Tongue (tissue), 1 donor: ENCODE measurements at regions not wholly inside any gene's neighbourhood (a gene's known extent, or its start where the extent isn't known, plus 50 kb on each side); places are given as distances from the start of the nearest gene placed in this dataset.
"Not testable (repeated sequence)": the region's sequence is repeated elsewhere in the genome, so short reads cannot be mapped to it uniquely, and the experiment has no call there.

Experiments
- DNase-seq: peaks from one replicate; pipeline ENCODE4 v3.0.0-alpha.2; 2015

DNA sequence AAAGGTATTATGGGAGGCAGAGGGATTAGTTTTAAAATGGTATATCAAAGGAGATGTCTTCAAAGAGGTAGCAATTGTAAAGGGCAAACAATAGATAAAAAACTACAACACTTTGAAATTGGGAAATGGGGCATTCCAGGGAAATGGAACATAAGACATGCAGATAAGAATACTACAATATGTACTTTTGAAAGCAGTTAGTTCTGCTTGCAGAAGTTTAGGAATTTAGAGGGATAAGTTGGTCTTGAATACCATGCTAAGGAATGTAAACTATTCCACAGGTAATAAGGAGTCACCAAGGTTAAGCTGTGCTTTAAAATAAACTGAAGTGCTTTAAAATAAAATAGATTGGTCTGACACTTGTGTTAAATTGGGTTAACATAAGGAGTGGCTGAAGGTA is 571.7 kb upstream of the ACVR2A start:
- no peak for DNase-seq

DNA sequence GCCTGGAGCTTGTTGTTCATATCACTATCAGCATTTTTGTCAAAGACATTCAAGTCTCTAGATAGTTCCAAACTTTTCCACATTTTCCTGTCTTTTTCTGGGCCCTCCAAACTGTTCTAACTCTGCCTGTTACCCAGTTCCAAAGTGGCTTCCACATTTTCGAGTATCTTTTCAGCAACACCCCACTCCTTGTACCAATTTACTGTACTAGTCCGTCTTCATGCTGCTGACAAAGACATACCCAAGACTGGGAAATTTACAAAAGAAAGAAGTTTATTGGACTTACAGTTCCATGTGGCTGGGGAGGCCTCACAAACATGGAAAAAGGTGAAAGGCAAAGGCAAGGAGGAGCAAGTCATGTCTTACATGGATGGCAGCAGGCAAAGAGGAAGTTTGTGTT is 575.2 kb upstream of the ACVR2A start:
- not testable (repeated sequence) for DNase-seq

DNA sequence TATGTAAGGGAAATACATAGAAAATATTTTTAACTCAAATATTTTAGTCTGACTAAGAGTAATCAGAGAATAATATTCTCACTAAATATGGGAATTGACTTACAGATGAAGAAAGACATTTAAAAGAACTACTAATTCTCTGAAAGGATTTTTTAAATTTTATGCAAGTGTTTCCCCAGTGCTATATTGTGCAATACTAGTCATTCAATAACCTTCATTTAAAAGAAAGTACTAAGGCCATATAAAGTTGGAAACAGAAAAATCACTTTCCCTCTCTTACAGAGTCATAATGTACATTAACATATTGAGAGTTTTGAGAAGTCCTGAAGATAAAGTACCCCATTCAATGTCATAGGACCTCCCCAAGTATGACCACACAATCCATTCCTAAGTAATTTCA is 584.6 kb upstream of the ACVR2A start:
- DNase-seq = no peak

DNA sequence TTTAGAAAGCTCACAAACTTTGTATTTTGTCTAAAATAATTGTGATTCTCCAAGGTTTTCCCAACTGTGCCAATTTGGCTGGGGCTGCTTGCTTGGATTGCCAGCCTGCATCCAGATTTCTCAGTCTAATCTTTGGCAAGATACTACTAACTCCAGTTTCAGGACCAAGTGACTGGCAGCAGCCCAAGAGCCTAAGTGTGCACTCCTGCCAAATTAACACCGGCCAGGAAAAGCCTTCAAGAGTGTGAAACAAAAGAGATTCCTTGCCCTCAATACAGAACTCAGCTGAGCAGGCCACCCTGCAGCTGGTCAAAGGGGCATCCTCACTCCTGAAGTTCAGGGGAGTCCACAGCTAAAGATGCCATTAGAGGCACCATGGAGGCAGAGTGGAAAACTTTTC is 589.0 kb upstream of the ACVR2A start:
- DNase-seq = peak; percentile 78

DNA sequence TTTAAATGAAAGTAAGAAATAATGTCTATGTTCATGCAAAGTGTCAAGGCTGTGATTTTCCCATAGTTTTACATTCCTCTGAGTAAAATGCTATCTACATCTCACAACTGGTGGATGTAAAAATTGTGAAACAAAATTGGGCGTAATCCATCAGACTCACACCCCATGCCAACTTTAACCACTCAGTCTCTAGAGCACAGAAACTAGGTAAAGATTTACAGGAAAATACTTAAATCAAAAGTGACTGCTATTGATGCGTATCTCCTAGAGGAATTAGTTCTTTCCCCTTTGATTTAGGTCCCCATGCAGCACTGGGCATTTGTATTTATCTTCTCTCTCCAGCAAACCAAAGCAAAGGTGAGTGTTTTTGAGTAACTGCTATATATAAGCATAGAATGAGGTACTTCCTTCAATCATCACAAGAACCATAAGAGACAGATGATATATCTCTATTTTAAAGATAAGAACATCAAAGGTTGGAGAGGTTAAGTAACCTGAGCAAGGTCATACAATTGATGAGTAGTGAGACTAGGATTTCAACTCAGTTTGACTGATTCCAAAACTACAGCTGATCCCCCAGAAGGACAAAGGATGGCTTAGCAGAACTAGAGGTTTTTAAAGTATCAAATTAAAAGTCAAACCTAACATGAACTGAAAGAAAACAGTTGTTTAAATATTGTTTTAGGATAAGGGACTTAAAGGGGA is 594.0 kb upstream of the ACVR2A start:
- DNase-seq = no peak

DNA sequence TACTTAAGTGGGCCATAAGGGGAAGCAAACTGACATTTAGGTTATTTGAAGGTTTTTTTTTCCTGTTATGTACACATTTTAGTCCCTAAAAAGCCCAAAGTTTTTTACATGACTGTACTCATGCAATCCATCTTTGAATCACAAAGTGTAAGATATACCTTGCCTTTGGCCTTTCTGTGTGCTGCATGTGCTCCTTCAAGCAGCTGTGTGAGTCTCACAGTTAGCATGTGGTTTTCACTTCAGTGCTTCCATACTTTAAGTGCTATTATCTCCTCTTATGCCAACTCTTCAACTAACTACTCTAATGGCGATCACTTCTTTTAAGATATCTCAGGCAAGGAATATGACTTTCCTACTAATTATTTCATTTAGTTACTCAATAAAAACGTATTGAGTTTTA is 597.1 kb upstream of the ACVR2A start:
- DNase-seq = no peak

DNA sequence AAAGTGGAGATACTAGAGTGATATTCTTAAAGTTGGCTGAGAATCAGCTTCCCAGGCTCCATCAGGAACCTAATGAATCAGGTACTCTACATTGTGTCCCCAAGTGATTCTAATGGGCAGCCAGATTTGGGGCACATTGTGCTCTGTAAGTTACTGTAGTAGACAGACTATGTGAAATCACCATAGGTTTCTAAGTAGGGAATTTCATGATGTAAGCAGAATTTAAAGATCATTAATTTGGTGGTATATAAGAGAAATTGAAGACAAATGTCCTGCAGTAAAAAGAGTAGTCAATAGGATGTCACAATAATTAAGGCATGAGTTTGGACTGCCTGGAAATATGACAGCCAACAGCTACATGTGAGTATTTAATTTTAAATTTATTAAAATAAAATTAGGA is 602.4 kb upstream of the ACVR2A start:
- no peak for DNase-seq

DNA sequence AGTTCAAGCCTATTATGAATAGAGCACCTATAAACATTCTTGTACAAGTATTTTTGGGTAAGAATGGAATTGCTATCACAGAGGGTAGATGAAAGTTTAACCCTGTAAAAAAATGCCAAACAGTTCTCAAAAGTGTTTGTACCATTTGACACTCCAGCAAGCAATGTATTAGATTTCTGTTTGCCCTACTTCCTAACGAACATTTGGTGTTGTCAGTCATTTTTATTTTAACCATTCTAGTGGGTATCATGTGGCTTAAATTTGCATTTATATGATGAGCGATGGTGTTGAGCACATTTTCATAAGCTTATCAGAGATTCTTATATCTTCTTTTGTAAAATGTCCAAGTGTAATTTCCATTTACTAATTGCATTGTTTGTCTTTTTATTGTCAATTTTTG is 608.2 kb upstream of the ACVR2A start:
- peak; percentile 37 for DNase-seq

DNA sequence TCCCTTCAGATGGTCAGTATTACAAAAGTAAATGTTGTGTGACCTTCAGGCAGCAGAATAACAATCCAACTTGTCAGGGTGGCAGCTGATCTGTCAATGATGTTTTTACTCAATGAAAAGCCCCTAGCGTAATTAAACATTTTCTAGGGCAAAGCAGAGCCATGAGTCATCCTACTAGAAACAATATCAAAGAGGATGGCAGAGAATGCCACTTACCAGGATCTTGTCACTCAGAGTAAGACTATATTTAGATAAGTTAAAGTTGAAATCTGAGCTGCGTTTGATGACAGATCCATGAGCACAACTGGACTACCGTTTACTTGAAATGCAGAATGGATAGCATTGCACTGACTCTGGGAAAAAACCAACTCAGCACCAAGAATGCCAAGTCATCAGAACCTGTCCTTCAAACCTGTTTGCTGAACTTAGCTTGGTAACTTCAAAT is 612.6 kb upstream of the ACVR2A start:
- peak; percentile 86 for DNase-seq

DNA sequence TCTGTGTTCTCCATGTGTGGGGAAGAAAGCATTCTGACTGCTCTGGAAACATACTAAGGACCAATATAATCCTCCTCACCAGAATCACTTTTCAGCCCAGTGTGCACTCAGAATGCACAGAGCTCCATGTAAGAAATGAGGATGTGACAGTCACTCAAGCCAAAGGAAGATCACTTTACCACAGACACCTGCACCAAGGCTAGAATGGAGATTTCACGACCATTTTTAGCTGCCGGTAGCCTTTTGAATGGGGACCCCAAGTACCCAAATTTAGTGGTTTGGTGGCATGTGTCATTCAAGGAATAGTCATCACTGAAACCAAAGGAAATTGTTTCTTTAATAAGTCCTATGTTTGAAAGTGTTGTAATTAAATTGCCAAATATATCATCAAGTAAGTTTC is 613.2 kb upstream of the ACVR2A start:
- no peak for DNase-seq

DNA sequence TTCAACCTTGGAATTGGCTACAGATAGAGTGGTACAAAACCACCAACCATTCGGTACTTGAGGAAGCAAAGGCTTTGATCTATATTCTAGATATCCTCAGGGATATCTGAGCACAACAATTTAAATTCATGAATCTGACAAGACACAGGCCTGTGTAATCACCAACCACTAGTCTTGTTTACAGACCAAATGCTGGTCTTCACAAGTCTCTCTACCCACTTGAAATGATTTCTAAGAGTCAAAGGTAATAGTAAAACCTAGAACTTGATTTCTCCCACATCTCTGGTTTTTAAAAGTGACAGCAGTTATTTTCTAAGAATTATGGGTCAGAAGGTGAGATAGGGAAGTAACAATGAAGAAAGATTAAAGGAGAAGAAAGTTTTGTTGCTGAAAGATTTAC is 613.7 kb upstream of the ACVR2A start:
- DNase-seq = no peak

DNA sequence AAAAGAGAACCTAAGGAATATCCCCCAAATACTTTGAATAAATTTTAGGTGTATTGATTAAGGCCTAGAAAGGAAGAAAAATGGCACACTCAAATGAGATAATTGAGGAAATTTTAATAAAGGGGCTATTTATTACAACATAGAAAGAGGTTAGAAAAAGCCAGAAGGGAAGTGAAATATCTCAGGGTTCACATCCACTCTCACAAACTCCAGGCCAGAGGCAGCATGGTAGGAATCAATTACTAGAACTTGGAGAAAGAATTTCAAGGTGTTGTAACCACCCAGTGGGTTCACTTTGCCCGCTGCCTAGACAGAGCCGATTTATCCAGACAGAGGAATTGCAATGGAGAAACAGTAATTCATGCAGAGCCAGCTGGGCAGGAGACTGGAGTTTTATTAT is 617.5 kb upstream of the ACVR2A start:
- DNase-seq = no peak

DNA sequence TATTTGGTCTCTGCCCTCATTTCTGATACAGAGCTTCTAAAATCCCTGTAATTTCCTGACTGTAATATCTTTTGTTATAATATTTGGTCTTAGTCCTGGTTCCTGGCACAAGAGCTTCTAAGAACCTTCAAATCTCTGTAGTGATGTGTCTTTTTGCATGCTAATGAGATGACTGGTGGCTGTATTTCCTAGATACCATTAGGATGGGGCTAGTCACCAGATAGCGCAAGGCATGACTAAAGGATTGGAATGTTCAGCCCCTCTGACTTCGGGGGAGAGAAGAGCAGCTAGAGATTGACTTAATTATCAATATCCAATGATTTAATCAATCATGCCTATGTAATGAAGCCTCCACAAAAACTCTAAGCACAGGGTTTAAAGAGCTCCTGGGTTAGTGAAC is 620.8 kb upstream of the ACVR2A start:
- no peak for DNase-seq

DNA sequence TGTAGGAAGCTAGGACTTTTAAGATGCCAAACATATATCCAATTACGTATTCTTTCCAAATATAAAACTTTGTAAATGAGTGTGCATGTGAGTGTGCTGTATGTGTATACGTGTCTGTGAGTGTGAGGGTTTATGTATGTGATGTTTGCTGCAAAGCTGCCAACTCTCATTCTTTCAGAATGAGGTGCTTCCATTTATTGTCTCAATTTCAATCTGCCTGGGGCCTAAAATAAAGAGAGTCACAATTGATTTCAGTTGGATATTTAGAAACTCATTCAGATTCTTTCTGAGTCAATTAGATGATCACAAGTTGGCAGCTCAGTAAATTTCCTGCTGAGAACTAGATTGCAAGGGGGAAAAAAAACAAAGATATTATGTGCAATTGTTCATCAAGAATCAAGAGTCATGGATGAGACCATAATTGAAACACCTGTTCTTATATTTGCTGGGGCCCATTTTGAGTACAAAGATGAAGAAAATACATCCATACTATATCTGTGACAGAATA is 621.2 kb upstream of the ACVR2A start:
- DNase-seq = no peak

DNA sequence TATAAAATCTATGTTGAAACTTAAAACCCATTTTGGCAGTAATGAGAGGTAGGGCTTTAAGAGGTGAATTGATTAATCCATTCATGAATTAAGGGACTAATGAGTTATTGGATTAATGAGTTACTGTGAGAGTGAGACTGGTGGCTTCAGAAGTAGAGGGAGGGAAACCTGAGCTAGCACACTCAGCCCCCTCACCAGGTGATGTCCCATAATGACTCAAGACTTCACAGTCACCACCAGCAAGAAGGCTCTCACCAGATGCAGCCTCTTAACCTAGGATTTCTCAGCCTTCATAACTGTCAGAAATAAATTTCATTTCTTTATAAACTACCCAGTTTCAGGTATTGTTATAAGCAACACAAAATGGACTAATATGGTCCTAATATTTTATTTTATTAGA is 621.7 kb upstream of the ACVR2A start:
- no peak for DNase-seq

DNA sequence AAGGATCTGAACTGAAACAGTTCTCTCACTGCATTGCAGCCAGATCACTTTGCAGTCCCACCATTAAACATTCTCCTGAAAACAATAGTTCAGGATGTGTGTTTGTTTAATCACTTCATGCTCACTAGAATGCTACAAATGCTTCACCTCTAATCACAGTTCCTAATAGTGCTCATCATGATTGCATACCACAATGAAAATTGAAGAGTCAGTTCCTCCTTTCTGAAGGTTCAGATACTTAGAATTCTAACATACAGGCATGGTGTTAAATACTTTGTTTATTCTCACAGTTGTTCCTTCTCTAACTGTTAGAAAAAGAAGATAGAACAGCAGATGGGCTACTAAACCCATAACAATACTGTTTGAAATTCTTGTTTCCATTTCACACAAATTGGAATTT is 622.3 kb upstream of the ACVR2A start:
- no peak for DNase-seq

DNA sequence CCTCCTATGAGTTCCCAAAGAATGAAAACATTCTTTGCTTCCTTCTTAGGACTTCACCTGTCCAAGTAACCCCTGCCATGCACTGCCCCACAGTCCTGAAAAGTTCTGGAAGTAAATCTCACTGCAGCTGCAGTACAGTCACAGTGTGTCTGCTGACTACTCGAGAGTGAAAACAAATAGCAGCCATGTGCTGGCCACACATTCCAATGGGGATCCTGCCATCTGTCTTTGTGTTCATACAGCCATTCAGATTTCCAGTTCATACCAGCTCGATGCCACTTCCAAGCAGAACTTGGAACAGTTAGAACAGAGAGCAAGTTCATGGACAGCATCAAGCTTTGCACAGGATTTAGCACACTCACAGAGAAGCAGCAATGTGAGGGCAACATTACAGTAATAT is 629.9 kb upstream of the ACVR2A start:
- peak; percentile 73 for DNase-seq

DNA sequence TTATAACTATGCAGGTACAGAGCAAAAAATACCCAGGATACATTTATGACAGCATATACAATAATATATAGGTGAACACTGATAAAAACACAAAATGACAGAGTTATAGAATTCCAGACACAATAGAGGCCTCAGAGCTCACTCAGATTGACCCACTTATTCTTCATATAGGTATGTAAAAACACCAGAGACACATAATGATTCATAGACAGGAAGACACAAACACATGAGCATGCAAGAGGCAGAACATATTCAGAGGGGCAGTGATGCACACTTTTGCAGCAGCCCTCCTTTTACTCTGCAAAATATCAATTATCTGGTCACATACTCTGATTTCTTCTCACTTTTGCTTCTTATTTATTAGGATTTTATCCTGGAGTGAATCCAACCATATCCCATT is 633.3 kb upstream of the ACVR2A start:
- no peak for DNase-seq

DNA sequence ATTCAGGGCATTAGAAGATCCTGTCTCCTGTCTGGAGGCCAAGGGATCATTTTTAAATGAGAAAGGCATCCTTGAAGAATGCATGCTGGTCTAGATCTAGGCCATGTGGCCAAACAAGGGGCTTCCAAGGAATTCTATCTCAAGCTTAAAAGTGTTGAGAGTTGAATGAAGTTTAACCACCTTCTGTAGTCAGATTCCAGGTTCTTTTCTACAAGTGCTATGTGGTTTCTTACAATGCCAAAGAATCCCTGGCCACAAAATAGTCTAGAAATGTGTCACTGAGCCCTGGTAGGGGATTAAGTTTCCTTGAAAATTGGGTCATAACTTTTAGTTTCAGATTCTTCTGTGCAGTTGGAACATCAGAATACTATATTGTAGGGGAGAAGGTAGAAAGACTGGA is 640.7 kb upstream of the ACVR2A start:
- DNase-seq = no peak

DNA sequence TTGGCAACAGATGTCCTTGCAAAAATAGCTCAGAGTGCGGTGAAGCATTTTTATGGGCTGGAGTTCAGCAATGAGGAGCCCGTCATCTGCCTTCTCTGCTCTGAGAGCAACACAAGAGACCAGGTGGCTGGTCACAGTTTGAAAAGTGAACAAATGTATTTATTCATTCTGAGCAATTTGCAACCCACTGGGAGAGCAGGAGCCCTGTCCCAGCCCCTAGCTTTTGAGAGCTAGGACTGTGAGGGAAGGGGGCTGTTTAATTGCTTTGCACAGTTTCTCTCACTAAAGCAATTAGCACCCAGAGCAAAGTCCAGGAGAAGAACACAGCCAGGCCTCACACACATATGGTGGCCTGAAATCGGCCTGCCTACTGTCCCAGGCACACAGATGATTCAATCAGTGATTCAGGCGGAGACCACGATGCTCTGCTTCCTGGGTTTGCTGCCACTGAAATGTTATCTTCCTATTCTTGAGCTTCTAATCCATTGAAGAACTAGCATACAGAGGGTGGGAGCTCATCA is 646.1 kb upstream of the ACVR2A start:
- peak; percentile 75 for DNase-seq

DNA sequence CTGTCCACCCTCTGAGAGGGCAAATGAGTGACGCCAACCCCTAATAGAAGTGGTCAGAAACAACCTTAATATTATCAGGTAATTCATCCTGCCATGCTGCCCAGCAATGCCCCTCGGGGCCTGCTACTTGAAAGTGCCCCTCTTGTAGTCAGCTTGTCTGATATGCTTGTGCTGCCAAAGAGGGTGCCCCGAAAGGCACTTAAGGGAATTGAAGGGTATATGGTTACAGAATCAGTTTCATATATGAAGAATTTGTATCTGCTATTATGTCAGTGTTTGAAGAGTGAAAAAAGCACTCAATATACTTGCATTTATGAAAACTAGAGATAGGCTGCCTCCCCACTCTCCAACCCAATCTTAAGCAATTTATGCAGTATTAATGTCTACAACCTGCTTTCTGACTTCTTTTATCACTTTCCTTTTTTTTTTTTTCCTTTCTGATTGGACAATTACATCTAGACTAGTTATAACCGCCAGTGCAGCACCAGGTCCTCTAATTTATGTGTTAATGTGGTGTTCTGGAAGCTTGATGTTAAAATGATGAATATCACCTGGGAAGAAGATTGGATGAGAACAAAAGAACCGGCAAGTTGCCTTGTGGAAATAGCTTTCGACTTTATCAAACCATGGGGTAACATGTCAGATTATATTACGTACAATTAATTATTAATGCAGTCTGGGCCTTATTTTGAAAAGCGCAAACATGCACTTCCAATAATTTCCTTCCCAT is 646.9 kb upstream of the ACVR2A start:
- peak; percentile 3 for DNase-seq

DNA sequence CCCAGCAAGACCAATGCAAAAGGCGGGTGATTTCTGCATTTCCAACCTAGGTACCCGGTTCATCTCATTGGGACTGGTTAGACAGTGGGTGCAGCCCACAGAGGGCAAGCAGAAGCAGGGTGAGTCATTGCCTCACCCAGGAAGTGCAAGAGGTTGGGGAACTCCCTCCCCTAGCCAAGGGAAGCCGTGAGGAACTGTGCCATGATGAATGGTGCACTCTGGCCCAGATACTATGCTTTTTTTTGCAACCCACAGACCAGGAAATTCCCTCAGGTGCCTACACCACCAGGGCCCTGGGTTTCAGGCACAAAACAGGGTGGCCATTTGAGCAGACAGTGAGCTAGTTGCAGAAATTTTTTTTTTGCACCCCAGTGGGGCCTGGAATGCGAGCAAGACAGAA is 662.6 kb upstream of the ACVR2A start:
- no peak for DNase-seq

DNA sequence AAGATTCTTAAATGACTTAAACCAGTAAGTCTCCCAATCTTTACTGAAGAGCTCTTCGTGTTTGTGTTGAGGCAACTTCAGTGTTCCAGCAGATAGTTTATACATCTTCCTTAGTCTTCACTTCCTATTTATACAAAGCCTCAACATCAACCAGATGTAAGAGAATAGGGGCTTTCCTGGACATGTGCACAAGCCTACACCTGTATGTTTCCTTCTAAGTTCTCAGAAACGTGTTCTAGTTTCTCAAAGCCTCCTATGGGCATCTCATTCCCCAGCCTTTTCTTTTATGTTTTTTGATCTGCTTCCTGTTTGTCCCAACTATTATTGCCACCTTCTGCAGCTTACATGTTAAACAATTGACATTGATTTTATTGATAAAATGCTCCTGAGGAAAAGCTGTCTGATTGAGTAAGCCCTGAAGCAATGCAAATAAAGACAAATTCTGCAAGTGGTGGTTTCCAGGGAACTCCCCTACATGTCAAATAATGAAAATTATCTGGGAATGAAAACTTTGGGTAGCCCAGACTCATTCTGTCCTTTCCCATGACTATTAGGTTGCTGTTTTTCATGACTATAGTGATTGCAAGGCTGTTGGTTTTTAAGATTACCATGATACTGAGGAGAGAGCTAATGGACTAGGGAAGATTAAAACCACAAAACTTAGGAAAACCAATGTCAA is 663.3 kb upstream of the ACVR2A start:
- DNase-seq = no peak
